GM21723 (cell line): ENCODE measurements at regions not wholly inside any gene's neighbourhood (a gene's known extent, or its start where the extent isn't known, plus 50 kb on each side); places are given as distances from the start of the nearest gene placed in this dataset.
"Not testable (repeated sequence)": the region's sequence is repeated elsewhere in the genome, so short reads cannot be mapped to it uniquely, and the experiment has no call there.

Experiments
- ATAC-seq: cut with Tn5 transposase; IDR thresholded peaks from one replicate; pipeline ENCODE4 v1.9.1; 2021; ENCODE audit warnings: mild to moderate bottlenecking, moderate library complexity; ENCODE audit not compliant: unreplicated experiment

- no peak for ATAC-seq
These were observed 552.1 kb downstream of the PYDC2 start for GRCh38 chr3:192013110-192013509.

- no peak for ATAC-seq
These were observed 561.4 kb downstream of the PYDC2 start for GRCh38 chr3:192022412-192022811.

GRCh38 chr3:192024751-192025150 lies 563.8 kb downstream of the PYDC2 start:
- no peak for ATAC-seq

GRCh38 chr3:192026661-192027060 lies 565.7 kb downstream of the PYDC2 start:
- ATAC-seq, result no peak

- ATAC-seq, result no peak
These were observed 571.0 kb downstream of the PYDC2 start for GRCh38 chr3:192031941-192032340.

GRCh38 chr3:192033246-192033645 lies 572.3 kb downstream of the PYDC2 start:
- no peak for ATAC-seq

- ATAC-seq, result no peak
These were observed 577.8 kb downstream of the PYDC2 start for GRCh38 chr3:192038726-192039125.

- ATAC-seq, result no peak
These were observed 578.6 kb downstream of the PYDC2 start for GRCh38 chr3:192039593-192039992.

GRCh38 chr3:192040282-192041043 lies 579.5 kb downstream of the PYDC2 start:
- ATAC-seq, result no peak

GRCh38 chr3:192042116-192042515 lies 581.2 kb downstream of the PYDC2 start:
- peak; percentile 98 for ATAC-seq

GRCh38 chr3:192054881-192055280 lies 593.9 kb downstream of the PYDC2 start:
- no peak for ATAC-seq

- no peak for ATAC-seq
These were observed 595.0 kb downstream of the PYDC2 start for GRCh38 chr3:192055946-192056345.

GRCh38 chr3:192057261-192057660 lies 596.3 kb downstream of the PYDC2 start:
- no peak for ATAC-seq

GRCh38 chr3:192060160-192060781 lies 599.3 kb downstream of the PYDC2 start:
- ATAC-seq, result no peak

GRCh38 chr3:192061426-192061825 lies 600.5 kb downstream of the PYDC2 start:
- no peak for ATAC-seq

- no peak for ATAC-seq
These were observed 601.2 kb downstream of the PYDC2 start for GRCh38 chr3:192062186-192062585.

- ATAC-seq, result peak; percentile 93
These were observed 602.6 kb downstream of the PYDC2 start for GRCh38 chr3:192063570-192063969.

- ATAC-seq, result no peak
These were observed 604.0 kb downstream of the PYDC2 start for GRCh38 chr3:192064959-192065358.

GRCh38 chr3:192066253-192066652 lies 605.3 kb downstream of the PYDC2 start:
- not testable (repeated sequence) for ATAC-seq

GRCh38 chr3:192068464-192069254 lies 607.7 kb downstream of the PYDC2 start:
- peak; percentile 69 for ATAC-seq

GRCh38 chr3:192077795-192078497 lies 617.0 kb downstream of the PYDC2 start:
- ATAC-seq, result no peak
